NCI-H187 treated with DMSO at 0.1 percent for 48 hours (cell line): ENCODE measurements at regions not wholly inside any gene's neighbourhood (a gene's known extent, or its start where the extent isn't known, plus 50 kb on each side); places are given as distances from the start of the nearest gene placed in this dataset.

Experiments used
- DNase-seq: peaks from one replicate; lab custom pipeline; 2025; lab: John Stamatoyannopoulos, UW

DNA sequence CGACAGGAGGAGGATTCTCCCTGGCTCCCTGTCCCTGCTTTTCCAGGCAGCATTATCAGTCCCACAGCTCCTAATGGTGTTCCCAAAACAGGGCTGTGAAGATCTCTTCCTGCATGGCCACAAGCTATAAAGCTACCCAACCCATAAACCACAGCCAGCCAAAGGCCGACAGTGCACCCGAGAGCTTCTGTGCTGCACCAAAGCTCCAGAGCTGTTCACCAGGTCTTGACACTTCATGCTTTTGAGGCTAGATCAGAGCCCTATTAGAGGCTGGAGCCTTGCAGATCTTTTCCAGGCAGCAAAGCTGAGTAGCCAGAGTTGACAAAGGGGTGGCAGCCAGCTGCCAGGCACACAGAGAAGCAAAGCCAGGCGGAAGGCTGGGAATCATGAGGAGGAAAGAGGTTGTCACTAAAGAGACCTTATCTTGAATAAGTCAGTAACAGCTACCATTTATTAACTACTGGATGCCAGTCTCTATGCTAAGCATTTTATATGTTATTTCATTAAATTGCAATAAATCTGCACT is 180.4 kb downstream of the KATNAL1 start:
- DNase-seq = no peak

DNA sequence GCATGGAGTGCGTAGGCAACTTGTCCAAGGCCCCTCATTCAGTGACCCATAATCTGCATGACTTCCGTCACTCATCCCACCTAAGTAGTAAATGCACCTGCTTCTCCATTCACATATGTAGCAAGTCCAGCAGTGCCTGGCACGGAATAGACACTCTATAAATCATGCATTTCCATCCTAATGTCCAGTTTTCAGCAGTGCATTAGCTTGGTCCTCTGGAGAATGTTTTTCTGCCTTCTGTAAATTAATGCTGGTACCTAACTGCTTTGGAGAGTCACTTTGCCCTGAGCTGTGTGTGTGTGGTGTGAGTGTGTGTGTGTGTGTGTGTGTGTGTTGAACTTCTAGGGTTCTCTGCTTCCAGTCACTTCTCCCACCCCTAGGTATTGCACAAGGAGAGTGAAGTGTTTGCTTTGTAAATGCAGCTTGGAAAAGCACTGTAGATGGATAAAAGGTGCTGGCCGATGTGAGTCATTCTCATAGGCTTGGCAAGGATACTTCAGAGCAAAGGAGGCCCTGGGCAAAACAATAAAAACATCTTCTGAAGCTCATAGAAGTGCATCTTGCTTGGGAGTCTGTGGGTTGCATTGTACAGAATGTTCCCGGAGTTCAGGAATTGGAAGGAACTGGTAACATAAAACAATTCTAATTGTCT is 181.8 kb downstream of the KATNAL1 start:
- DNase-seq = peak; percentile 90

DNA sequence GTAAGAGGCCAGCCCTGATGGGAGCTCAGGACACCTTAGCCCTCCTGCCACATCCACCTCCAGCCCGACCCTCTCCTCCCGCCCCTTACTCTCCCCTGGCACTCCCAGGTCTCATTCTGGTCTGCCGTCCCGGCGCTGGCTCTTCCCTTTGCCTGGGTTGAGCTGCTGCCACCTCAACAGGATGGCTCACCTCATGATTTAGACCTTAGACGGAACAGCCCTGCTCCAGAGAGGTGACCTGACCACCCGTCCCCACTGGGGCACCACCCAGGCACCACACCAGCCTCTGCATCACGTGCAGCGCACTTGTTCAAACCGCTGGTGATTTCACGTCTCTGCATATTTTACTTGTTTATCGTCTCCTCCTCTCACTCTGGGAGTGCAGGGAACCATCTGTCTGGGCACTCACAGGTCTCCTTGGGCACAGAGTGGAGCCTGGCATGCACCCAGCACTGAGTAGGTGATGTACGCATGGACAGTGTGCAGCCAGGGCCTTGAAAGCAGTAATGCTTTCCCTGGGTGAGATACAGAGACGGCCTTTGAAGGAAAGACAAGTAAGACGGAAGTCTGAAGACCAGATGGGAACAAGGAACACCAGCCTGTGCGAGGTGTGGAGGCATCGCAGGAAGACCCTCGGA is 183.1 kb downstream of the KATNAL1 start:
- no peak for DNase-seq

GRCh38 chr13:30123575-30123974 is 183.8 kb downstream of the KATNAL1 start:
- no peak for DNase-seq

GRCh38 chr13:30121666-30122065 is 185.7 kb downstream of the KATNAL1 start:
- DNase-seq = no peak

GRCh38 chr13:30121244-30121643 is 186.1 kb downstream of the KATNAL1 start:
- no peak for DNase-seq

GRCh38 chr13:30120133-30120822 is 187.1 kb downstream of the KATNAL1 start:
- DNase-seq = no peak

DNA sequence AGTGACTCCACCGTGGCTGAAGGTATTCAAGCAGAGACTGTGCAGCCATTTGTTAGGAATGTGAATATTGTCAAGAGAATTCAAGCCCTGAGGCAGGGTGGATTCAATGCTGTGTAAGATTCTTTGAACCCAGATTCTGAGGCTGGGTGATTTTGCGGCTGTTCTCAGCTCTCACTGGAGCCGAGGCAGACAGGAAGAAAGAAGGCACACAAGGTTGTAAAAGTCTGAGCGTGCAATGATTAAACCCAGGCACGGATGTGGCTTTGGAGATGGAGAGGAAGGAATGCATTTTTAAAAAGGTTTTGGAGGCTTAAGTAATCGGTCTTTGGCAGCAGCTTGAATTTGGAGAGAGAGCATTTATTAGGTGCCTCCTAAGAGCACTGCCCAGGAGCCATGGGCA is 187.9 kb downstream of the KATNAL1 start:
- no peak for DNase-seq

DNA sequence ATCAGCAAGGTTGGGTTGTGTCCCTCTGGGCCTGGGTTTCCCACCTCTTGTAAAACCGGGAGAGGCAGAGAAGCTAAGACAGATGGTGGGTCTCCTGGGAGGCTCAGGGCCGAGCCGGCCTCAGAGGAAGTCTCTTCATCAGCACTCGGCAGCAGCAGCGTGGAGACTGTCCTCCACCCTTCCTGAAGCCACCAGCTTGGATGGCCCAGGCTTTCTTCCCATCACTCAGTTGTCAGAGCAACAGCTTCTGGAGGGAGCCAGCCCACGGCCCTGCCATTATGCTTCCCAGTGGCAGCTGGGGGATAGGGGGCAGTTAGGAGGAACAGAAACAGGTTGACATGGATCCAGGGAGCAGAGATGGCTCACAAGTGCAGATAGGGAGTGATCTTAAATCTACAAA is 191.0 kb downstream of the KATNAL1 start:
- DNase-seq = no peak

DNA sequence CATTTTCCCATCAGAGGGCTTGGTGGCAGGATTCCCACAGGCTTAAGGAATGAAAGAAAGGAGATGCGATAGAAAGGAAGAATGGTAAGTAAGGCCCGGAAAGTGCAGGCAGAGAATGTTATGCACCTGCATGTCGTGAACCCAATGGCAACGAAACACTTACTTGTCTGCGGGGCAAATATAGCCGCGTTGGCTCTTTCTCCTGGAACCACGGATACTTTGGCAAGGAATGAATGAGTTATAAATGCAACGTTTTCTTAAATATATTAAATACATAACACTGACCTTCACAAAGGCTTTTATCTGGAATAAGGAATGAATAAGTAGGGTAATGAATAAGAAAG is 192.1 kb downstream of the KATNAL1 start:
- DNase-seq = no peak

GRCh38 chr13:30114571-30115256 is 192.6 kb downstream of the KATNAL1 start:
- DNase-seq = peak; percentile 15

DNA sequence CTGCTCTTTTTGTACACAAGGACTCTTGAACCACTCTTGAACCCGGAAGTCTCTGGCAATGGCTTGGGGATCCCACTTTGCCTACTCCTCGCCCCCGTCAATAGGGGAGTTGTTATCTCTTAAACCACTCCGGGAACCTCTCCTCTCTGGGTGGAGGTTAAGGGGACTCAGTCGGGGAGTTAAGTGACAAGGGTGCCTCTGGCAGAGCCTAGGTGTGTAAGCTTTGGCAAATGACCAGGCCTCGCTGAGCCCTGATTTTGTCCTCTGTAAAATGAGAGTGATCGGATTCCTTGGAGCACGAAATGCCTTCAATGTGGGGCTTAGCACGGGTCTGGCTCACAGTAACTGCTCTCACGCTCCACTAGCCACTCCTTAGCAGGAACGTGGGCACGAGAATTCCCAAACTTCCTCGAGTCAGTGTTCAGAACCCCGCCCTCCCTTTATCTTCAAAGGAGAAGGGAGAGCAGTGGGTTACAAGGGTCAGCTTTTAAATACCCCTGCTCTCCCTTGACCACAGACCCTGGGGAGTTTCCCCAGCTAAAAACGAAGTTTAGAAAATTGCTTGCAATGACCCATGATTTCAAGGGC is 193.3 kb downstream of the KATNAL1 start:
- DNase-seq = no peak

DNA sequence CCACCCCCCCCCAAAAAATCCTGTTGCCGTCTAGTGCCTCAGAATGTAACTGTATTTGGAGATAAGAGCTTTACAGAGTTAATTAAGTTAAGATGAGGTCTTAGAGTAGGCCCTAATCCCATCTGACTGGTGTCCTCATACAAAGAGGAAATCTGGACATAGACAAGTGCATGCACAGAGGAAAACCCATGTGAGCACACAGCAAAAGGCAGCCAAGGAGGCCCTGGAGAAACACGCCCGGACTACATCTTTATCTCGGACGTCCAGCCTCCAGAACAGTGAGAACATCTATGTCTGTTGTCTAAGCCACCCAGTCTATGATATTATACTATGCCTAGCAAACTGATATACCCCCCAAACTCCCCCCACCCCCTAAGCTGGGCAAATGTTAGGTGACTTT is 193.8 kb downstream of the KATNAL1 start:
- no peak for DNase-seq

GRCh38 chr13:30112602-30113435 is 194.5 kb downstream of the KATNAL1 start:
- peak; percentile 34 for DNase-seq

- no peak for DNase-seq
Observed at GRCh38 chr13:30111810-30112209, 195.5 kb downstream of the KATNAL1 start.

DNA sequence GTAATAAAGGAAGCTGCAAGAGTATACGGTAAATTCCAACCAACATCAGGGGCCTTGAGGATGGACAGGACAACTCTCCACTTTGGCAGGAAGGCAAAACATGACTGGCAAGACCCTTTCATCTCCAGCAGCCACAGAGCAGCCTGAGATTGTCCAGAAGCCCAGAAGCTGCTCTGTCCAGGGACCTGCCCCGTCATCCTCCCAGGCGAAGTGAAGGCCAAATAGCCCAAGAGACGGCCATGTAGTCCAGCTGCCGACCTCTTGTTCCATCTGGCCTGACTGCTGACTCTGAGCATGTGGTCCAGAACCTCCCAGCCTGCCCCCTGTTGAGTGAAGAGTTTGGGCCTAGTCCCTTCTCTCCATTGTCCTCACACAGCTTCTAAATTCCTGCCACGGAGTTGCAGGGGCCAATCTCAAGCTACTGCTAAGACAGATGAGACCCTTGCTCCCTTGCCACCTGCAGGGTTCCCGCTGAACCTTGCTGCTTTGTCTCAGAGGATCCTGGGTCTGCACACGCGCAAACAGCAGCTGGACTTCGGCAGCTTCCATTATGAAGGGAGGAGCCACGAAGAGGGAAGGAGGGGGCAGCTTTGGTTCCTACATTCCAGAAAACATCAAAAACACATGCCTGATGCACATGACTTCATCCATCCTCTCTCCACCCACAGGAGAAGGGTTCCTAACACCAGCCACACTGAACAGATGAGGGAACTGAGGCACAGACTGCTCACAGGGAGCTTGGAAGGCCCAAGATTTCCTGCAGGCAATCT is 196.9 kb downstream of the KATNAL1 start:
- DNase-seq = no peak

DNA sequence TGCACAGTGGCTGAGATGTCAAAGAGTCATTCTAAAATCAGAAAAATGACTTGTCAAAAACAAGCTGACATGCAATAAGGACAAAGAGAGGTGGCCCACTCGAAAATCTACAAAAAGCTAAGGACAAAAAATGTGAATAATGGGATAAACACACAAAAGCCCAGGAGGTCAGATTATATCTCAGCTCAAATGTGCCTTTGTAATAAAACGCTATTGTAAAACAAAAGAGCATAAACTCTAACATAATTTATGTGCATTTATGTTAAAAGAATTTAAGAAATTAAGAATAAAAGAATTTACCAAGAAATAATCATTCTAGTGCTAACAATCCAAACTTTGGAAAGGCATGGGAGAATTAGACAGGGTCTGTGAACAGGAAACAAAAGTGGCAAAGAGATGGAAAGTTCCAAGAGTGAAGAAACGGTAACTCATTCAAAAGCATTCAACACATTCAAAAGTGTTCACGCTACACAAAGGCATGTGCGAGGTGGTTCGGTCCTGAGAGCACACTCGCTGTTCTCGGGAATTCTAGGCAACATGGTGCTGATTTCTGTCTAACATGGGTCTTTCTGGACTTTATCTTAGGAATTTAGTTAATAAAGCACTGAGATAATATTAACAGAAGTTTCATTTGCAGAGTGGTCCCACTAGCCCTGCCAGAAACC is 197.7 kb downstream of the KATNAL1 start:
- no peak for DNase-seq

- DNase-seq = peak; percentile 25
Observed at GRCh38 chr13:30108913-30109237, 198.5 kb downstream of the KATNAL1 start.

DNA sequence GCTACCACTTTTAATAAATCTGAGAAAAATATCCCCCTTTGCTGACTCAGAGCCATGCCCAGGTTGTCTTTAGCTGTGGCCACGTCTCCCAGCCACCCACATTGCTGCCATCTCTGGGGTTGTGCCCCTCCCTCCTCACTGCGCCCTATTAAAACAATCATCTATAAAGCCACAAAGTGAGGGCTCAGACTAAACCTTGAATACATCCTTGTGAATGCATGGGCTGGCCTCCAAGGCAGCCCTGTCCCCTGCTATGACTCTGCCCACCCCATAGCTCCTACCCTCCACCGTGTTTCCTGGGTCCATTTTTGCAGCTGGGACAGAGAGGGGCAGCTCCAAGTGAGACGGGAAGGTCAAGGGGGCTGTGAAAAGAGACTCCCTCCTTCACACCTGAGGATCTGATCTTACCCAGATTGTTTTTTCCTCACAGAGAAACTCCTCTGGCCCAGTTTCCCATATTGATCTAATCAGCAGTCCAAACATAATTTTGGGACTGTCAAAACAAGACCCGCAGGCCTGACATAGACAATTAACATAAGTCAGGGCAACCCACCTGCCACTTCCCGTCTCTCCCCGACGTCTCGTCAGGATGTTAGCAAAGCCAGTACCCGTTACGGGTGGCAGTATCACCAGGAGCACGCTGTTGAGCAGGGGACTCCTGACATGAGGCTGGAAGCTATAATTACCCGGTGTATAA is 199.0 kb downstream of the KATNAL1 start:
- DNase-seq = no peak
